Fibroblast of skin of back (primary cell): ENCODE measurements at regions not wholly inside any gene's neighbourhood (a gene's known extent, or its start where the extent isn't known, plus 50 kb on each side); places are given as distances from the start of the nearest gene placed in this dataset.

Experiments used
- DNase-seq: peaks from one replicate; pipeline ENCODE4 v3.0.0-alpha.2; 2013

GRCh38 chr18:25866331-25866730 lies 224.1 kb downstream of the SS18 start:
- DNase-seq: no peak

- DNase-seq: no peak
These were observed 227.4 kb downstream of the SS18 start for GRCh38 chr18:25862881-25863600.

GRCh38 chr18:25853691-25854433 lies 236.6 kb downstream of the SS18 start:
- DNase-seq: peak; percentile 6

GRCh38 chr18:25843791-25844190 lies 246.6 kb downstream of the SS18 start:
- no peak for DNase-seq

GRCh38 chr18:25842665-25843064 lies 247.7 kb downstream of the SS18 start:
- DNase-seq: no peak

GRCh38 chr18:25834061-25834460 lies 256.4 kb downstream of the SS18 start:
- no peak for DNase-seq

- DNase-seq: peak; percentile 67
These were observed 258.3 kb downstream of the SS18 start for GRCh38 chr18:25832001-25832604.

- DNase-seq: no peak
These were observed 259.1 kb downstream of the SS18 start for GRCh38 chr18:25831301-25831701.

GRCh38 chr18:25830787-25831186 lies 259.6 kb downstream of the SS18 start:
- DNase-seq: peak; percentile 54

GRCh38 chr18:25827961-25828561 lies 262.4 kb downstream of the SS18 start:
- DNase-seq: peak; percentile 68

GRCh38 chr18:25827228-25827627 lies 263.2 kb downstream of the SS18 start:
- peak; percentile 61 for DNase-seq

- no peak for DNase-seq
These were observed 263.6 kb downstream of the SS18 start for GRCh38 chr18:25826823-25827222.

- DNase-seq: no peak
These were observed 264.2 kb downstream of the SS18 start for GRCh38 chr18:25825979-25826776.

- no peak for DNase-seq
These were observed 265.4 kb downstream of the SS18 start for GRCh38 chr18:25825056-25825455.

- DNase-seq: no peak
These were observed 270.6 kb downstream of the SS18 start for GRCh38 chr18:25819746-25820363.

- no peak for DNase-seq
These were observed 271.9 kb downstream of the SS18 start for GRCh38 chr18:25818505-25818904.

- no peak for DNase-seq
These were observed 272.7 kb downstream of the SS18 start for GRCh38 chr18:25817546-25818237.

- peak; percentile 33 for DNase-seq
These were observed 274.8 kb downstream of the SS18 start for GRCh38 chr18:25815659-25816058.

GRCh38 chr18:25814841-25815458 lies 275.5 kb downstream of the SS18 start:
- DNase-seq: no peak

- no peak for DNase-seq
These were observed 277.3 kb downstream of the SS18 start for GRCh38 chr18:25813110-25813509.

- no peak for DNase-seq
These were observed 279.7 kb downstream of the SS18 start for GRCh38 chr18:25810736-25811135.
